HG03175 (cell line): ENCODE measurements at regions not wholly inside any gene's neighbourhood (a gene's known extent, or its start where the extent isn't known, plus 50 kb on each side); places are given as distances from the start of the nearest gene placed in this dataset.

Source experiments
- ATAC-seq: cut with Tn5 transposase; IDR thresholded peaks from one replicate; pipeline ENCODE4 v1.9.1; 2021; ENCODE audit warnings: mild to moderate bottlenecking, moderate library complexity; ENCODE audit not compliant: unreplicated experiment

- no peak for ATAC-seq
These were observed 1079.4 kb downstream of the AACS start for GRCh38 chr12:126144603-126145002.

- no peak for ATAC-seq
These were observed 1082.1 kb downstream of the AACS start for GRCh38 chr12:126147321-126147720.

GRCh38 chr12:126156806-126157574 lies 1091.8 kb downstream of the AACS start:
- no peak for ATAC-seq

GRCh38 chr12:126157575-126157966 lies 1092.3 kb downstream of the AACS start:
- ATAC-seq, result no peak

GRCh38 chr12:126159139-126159538 lies 1093.9 kb downstream of the AACS start:
- no peak for ATAC-seq

GRCh38 chr12:126160912-126161311 lies 1095.7 kb downstream of the AACS start:
- ATAC-seq, result no peak

GRCh38 chr12:126163984-126164383 lies 1098.7 kb downstream of the AACS start:
- no peak for ATAC-seq

GRCh38 chr12:126171937-126172559 lies 1106.8 kb downstream of the AACS start:
- ATAC-seq, result no peak

GRCh38 chr12:126182619-126183236 lies 1117.5 kb downstream of the AACS start:
- ATAC-seq, result no peak

- ATAC-seq, result no peak
These were observed 1119.8 kb downstream of the AACS start for GRCh38 chr12:126185025-126185424.

- no peak for ATAC-seq
These were observed 1124.6 kb downstream of the AACS start for GRCh38 chr12:126189856-126190255.

- ATAC-seq, result no peak
These were observed 1126.0 kb downstream of the AACS start for GRCh38 chr12:126191031-126191891.

GRCh38 chr12:126191949-126192348 lies 1126.7 kb downstream of the AACS start:
- no peak for ATAC-seq

- ATAC-seq, result no peak
These were observed 1128.0 kb downstream of the AACS start for GRCh38 chr12:126193190-126193589.

GRCh38 chr12:126196263-126196662 lies 1131.0 kb downstream of the AACS start:
- no peak for ATAC-seq

- no peak for ATAC-seq
These were observed 1133.3 kb downstream of the AACS start for GRCh38 chr12:126198516-126198915.

- ATAC-seq, result no peak
These were observed 1133.9 kb downstream of the AACS start for GRCh38 chr12:126198966-126199692.

- ATAC-seq, result no peak
These were observed 1136.8 kb downstream of the AACS start for GRCh38 chr12:126201981-126202537.

GRCh38 chr12:126204326-126204725 lies 1139.1 kb downstream of the AACS start:
- ATAC-seq, result no peak

GRCh38 chr12:126210026-126210425 lies 1144.8 kb downstream of the AACS start:
- no peak for ATAC-seq
